HG02678 (cell line): ENCODE measurements at regions not wholly inside any gene's neighbourhood (a gene's known extent, or its start where the extent isn't known, plus 50 kb on each side); places are given as distances from the start of the nearest gene placed in this dataset.

Experiments used
- ATAC-seq: cut with Tn5 transposase; IDR thresholded peaks from one replicate; pipeline ENCODE4 v1.9.1; 2021; ENCODE audit warnings: mild to moderate bottlenecking, moderate library complexity; ENCODE audit not compliant: unreplicated experiment

DNA sequence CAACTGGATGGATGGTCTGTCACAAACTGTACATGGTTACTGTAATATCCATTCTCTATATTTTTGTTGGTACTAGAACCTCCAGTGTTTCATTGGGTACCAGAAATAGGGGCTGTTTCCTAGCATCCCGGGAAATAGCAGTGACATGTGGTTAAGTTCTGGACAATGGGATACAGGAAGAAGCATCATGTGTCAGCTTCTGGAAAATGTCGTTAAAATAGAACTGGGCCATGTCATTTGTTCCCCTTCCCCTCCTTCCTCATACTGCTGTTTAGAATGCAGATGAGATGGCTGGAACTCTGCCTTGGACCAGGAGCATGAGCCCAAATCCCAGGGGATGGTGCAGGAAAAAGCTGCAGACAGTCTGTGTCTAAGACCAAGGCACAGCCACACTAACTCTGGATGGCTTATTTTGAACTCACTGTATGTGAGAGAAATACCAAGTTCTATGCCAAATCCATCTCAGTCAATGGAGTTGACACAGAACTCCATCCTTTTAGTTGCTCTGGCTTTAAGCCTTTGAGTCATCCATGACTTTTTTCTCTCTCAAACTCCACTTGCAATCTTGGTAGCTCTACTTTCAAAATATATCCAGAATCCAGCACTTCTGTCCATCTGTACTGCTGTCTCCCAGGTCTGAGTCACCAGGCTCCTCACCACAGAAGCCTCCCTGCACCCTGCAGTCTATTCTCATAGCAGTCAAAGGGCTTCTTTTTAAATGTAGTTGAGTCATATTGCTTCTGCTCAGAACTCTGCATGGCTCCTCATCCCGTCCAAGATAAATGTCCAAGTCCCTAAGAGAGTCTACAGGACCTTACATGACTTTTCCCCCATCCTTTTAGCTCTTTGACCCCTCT is 184.2 kb downstream of the NSG2 start:
- ATAC-seq, result no peak

DNA sequence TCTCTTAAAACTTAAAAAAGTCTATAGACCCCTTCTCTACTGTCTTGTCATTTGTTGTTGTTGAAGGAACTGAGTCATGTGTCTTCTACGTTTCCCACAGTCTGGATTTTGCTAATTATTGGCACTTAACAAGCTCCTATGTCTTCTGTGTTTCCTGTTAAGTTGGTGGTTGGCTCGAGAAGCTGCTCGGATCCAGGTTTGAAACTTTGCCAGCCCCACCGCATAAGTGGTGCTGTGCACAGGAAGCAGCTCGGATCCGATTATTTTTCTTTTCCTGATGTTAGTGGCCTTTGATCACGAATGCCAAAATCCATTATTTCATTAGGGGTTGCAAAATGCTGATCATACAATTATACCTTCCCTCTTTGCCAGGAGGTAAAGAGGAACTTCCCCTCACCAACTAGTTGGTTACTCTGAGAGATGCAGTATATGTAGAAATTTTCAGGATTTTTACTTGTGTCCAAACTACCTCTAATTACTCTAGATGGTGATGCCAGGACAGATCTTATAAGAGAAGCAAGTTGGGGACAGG is 186.5 kb downstream of the NSG2 start:
- no peak for ATAC-seq

DNA sequence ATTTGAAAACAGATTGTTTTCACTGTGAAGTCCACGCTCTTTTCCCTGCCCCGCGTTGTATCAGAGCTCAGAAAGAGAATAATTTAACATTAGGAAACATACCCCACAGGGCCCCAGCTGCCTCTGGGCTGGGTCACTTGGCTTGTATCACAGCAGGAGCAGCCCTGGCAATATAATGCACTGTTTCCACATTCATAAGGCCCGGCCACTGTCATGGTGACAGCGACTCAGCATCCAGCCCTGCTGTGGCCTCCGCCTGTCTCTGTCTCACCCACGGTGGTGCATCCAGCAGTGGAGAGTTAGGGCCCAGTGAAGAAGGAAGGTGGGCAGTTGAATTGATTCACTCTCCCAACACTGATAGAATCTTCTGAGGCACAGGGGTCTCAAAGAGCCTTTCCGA is 188.9 kb downstream of the NSG2 start:
- ATAC-seq, result no peak

DNA sequence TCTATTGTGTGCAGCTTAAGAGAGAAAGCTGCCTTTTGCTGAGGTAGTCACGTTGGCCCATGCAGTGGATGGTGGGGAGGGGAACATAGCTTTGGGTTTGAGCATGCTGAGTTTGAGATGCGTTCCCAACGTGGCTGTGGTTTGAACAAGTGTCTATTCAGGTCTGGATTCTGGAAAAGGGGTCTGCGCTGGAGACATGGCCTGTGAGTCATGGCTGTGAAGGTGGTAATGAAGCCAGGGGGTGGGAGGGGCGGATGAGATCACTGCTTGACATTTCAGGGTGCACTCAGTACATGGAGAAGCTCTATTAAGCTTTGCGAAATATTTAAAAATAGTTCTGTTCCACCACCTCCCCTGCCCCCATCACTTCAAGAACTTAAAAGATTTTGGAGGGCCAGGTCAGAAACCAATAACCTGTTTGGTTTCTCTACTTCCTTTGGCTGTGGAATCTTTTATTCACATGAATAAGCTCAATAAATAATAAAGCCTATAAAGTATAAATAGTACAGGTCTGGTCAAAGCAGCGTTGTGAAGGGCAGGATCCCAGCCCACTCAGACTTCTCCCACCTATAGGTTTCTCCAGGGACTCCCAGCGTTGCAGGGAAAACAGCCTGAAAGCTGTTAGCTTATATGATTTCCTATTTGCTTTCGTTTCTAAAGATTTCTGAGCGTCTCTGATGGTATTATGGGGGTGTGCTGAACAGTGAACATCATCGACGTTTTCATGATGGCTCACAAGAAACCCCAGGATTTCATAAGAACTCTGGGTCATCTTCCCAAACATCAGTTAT is 189.9 kb downstream of the NSG2 start:
- ATAC-seq, result no peak

DNA sequence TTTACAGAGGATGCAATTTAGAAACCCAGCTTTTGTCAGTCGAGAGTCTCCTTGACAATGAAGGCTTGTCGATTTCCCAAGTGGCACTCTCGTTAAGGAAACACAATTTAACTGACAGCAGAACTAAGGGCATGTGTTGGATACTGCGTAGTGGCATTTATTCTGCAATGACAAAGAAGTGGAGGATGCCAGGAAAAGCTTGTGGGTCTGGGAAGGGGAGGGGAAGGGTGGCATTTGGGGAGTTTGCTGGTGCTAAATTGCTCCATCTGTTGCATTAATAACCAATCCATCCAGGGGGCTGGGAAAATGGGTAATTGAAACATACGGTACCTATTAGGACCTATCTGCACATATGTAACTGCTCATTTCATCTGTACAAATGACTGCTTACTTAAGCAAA is 190.6 kb downstream of the NSG2 start:
- ATAC-seq, result no peak

DNA sequence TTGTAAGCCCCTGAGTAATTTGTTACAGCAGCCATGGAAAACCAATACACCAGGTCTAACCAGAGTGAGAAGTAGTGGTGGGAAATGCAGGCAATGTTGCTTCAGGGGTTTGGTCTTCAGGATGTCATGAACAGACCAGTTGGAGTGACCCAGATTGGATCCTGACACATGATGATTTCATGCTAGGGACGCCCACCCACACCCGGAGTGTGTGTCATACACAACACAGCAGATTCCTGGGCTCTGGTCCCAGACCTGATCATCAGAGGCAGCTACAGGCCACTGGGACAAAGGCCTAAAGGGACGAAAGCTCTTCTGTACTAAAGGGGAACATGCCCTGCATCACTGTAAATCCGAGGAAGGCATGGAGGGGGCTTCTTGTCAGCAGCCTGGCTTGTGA is 194.2 kb downstream of the NSG2 start:
- no peak for ATAC-seq

DNA sequence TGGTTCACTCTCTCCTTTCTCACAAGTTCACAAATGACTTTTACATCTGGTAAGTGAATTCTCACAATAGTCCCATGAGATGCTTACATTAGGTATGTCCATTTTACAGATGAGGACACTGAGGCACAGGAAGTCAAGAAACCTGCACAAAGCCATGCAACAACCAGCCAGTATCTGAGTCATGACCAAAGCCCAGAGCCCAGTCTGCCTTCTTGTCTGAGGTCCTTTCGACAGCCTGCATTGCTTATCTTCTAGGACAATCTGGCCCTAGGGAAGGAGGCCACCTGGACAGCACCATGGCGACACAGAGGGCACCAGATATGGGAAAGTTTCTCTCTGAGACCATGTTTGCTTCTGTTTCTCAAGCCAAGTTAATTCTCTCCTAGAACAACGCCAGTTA is 197.1 kb downstream of the NSG2 start:
- ATAC-seq, result no peak

DNA sequence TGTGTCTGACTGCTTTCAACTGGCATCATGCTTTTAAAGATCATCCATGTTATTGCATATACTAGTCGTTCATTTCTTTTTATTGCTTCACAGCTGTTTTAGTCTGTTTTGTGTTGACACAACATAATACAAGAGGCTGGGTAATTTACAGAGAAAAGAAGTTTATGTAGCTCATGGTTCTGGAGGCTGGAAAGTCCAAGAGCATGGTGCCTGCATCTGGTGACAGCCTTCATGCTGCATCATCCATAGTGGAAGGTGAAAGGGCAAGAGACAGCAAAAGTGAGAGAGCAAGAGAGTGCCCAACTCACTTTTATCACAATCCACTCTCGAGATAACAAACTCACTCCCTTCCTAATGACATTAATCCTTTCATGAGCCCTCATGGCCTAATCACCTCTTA is 198.4 kb downstream of the NSG2 start:
- ATAC-seq, result no peak

DNA sequence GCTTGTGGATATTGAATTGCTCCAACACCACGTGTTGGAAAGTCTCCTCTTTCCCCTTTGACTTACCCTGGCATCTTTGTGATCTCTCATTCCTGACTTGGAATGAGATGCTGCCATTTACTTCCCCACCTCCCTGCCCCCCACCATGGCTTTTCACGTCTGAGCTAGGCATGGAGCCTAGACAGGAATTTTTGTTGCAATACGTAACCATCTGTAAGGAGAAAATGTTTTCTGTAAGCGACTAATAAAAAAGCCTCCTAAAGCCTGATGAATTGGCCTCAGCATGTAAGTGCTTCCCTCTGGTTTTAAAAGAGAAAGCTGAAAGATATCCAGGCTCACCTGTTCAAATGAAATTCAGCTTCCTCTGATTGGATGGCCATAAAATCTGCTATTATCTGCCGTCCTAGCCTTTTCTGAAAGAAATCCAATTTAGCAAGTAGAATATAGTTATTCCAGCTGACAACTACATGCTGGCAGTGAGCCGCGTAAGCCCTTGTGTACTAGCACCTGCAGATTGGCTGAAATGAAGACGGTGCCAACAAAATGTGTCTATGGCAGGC is 200.1 kb downstream of the NSG2 start:
- no peak for ATAC-seq

DNA sequence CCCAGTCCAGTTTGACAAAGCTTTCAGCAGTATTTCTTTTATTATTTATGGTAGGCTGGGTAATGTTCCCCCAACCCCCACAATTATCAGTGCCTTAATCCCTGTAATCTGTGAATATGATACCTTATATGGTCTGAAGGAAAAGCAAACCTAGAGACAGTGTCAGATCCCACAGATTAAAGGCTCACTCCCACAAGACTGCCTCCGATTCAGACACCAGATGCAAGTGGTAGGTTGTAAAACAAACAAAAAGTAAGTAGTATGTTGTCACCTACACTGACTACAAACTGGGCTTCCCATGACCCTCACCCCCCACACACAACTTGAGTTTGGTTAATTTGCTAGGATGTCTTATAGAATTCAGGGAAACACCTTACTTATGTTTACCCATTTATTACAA is 201.2 kb downstream of the NSG2 start:
- no peak for ATAC-seq

DNA sequence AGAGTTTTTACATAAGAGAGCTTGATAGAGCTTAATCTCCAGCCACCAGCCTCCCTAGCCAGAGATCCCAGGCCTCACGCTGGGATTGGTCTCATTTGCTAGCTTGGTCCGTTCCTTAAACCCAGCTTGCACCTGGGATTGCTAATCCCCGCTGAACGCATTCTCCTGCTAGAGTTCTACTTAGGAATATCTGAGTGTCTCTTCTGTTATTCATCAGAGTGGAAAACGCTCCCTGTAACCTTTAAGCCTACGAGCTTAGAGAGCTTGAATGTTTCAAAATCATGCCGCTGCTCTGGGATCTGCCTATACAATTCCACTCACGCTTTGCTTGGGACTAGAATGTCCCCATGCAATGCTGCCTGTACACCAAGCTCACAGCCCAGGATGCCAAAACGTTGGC is 201.8 kb downstream of the NSG2 start:
- no peak for ATAC-seq

DNA sequence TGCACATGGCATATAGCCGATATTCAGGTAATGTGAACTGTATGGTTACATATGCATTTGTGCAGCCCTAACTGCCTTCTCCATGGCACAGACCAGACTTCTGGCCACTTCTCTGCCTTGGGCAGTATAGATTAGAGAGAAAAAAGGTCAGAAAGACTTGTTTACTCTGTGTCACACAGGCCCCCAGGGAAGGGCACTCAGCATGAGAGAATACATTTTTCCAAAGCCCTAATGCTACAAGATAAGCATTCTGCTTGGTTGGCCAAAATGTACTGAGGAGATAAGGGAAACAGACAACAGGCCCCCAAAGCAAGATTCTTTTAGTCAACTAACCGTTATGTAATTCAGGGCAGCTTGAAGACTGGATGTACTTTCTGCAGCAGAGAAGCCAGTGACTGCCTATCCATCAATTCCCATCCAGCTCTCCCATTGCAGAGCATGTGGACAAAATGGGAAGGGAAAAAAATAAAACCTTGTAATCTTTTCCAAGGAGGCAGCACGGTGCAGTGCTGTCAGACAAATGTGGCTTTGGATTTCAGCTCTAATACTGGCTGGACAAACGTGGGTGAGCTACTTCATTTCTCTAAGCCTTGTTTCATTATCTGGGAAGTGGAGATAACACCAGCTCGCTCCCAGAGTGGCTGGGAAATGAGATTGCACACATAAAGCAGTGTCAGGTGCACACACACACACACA is 205.9 kb downstream of the NSG2 start:
- no peak for ATAC-seq

DNA sequence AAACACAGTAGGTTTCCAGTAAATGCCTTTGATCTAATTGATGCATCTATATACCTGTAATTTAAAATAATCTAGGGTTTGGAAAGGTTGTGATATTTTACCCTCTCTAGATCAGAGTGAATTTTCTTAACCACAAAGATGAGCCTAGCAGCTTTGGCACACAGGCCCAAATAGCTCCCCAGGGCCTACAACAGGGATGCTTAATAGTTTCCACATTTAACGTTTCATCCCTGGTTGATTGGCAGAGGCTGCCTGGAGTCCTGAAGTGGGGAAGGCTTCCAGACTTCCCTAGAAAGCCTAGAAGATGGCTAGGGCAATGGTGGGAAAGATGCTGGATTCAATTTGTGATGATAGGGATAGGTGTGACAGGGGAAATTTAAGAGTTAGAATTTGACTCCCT is 206.6 kb downstream of the NSG2 start:
- no peak for ATAC-seq

DNA sequence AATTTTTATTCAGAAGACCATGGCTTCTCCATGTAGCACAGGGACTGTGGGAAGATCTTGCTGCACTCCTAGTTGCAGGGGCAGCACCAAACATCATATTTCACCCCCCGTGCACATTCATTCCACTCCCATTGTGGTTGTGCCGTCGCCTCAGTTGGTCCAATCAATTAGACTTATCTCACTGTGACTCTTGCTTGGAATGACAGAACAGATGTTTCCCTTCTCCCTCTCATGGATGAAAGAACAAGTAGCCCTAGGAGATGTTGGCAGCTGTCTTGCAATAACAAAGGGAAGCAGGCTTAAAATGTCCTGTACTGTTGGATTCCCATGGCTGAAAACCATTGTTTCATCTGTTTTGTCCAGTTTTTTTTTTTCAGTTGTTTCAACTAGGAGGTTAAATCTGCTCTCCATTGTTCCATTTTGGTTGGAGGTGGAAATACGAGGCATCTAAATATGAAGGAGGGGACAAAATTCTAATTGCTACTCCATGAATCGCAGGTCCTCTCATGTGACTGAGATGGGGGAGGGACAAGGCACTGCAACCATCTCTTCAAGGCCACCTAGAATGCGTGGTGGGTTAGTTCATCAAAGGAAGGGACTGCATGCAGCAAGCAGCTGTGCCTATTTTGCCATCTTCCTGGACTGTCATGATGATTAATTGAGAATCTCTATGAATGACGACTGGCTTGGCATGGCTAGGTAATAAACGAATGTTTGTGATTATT is 214.4 kb downstream of the NSG2 start:
- ATAC-seq, result no peak

DNA sequence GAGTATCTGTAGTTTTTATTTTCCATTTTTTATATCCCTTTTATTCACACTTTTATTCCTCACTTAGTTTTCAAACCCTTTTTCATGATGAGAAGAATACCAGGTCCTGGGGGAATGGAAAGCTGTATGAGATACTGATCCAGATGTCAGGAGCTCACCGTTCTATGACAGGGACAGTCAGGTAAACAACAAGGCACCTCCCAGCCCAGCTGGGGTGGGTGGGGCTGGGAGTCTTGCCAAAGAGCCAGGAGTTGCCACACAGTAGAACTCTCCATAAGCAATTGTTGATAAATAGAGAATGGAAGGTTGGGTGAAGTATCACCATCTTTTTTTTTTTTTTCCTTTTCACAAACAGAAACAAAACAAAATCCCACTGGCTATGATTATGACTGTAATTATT is 225.8 kb downstream of the NSG2 start:
- ATAC-seq, result no peak

DNA sequence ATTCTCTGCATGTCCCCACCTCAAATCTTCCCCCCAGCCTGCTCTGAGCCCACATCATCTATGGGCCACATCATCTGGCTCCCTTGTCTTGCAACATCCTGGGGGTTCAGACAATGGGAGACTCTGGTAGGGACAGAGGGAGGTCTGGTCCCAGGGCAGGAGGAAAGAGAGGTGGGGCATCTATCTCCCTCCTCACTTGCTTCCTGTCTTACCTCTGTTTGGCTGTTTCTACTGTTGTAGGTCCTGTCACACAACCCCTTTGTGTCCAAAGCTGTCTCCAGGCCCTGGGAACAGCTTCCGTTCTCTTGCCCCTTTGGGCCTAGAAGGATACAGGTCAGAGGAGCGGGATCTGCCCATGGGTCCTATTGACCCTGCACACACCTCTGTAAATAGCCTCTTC is 227.2 kb downstream of the NSG2 start:
- peak; percentile 22 for ATAC-seq

DNA sequence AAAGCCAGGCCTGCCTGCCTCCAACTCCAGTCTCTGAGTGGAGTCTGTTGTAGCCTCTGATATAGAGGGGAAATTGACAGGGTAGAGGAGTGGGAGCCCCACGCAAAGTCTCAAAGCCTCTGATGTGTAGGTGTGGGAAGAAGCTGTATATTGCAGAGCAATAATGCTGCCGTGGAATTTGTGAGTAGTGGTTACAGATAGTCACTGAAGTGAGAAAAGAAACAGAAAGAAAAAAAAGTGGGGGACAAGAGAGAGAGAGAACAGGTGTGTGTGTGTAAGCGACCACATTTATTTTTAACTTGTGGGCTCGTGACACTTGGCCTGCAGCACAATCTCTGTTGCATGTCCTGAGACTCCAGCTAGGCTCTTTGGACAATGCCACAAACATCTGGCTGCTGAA is 227.8 kb downstream of the NSG2 start:
- peak; percentile 90 for ATAC-seq

DNA sequence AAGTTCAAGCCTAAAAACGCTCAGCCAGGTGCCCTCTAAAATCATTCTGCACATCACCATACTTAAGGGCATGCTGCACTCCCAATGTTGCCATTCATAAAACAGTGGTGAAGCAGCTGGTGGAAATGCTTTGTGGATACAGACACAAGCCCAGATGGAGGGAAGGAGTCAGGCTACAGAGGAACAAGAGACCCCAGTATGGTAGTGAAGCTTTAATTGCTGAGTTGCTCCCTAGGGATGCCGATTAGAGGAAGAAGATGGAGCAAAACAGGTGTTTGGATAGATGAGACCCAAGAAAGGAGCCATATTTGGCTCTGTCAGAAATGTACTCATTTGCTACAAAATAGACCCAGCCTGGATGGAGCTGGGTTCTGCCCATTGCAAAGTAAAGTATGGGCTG is 230.5 kb downstream of the NSG2 start:
- no peak for ATAC-seq

DNA sequence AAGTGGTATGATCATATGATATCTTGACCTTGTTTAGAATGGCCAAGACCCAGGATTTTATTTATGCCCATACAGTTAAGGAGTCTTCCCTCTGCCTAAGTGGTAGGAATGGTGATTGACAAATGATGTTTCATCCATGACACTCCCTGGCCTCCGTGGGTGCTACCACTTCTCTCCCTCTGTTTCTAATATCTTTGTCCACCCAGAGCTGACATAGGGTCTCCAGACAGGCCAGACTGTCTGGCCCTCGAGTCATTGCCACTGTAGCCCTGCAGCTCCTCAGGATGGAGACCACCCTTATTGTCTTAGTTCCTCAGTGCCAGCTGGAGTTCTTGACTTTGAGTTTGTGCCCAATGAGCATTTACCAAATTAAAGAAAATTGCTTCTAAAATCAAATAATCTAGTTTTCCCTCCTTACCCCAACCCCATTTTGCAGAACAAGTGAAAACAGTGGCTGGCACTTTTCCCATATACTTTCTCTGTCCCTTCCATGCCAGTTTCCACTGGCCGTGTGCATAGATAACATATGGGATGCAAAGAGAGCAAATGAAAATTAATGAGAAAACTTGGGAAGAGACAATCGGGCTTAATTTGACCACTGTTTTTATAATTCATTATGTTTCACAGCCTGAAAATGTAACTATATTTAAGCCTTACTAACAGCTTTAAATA is 235.7 kb downstream of the NSG2 start:
- ATAC-seq, result no peak

DNA sequence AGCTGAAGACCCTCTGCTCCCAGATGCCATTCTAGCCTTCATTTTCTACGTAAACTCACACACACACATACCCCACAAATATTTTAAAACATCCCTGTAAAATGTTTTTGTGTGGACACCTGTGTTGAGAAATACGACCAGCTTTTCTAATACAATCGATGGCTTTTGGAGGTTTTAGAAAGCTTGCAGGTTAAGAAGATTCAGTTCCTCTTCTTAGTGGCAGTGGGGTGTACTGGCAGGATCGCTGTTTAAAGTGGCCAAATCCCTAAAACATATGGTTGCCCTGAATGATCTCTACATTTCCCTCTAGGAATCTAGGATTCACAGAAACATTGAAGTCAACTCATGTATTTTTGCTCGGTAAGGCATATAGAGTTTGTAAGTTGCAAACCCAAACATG is 236.3 kb downstream of the NSG2 start:
- ATAC-seq, result peak; percentile 40
